Jurkat, Clone E6-1 (cell line): ENCODE measurements at regions not wholly inside any gene's neighbourhood (a gene's known extent, or its start where the extent isn't known, plus 50 kb on each side); places are given as distances from the start of the nearest gene placed in this dataset.
"Not testable (repeated sequence)": the region's sequence is repeated elsewhere in the genome, so short reads cannot be mapped to it uniquely, and the experiment has no call there.

Source experiments
- DNase-seq: peaks from one replicate; pipeline ENCODE4 v3.0.0-alpha.2; 2011; ENCODE audit warnings: low read depth, low spot score
- H3K4me3 ChIP-seq: 2 replicates; pipeline ENCODE4 v1.5.1; 2011; ENCODE audit warnings: mild to moderate bottlenecking, low read length, control low read depth, moderate library complexity

DNA sequence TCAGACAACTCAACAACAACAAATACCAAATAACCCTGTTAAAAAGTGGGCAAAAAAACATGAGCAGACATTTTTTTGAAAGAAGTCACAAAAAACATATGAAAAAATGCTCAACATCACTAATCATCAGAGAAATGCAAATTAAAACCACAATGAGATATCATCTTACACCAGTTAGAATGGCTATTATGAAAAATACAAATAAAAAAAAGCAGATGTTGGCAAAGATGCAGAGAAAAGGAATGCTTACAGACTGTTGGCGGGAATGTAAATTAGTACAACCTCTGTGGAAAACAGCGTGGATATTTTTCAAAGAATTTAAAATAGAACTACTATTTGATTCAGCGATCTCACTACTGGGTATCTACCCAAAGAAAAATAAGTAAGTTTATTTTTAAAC is 114.0 kb downstream of the SLC38A4 start:
- no peak for DNase-seq
- H3K4me3 ChIP-seq: no peak overlapping the region

DNA sequence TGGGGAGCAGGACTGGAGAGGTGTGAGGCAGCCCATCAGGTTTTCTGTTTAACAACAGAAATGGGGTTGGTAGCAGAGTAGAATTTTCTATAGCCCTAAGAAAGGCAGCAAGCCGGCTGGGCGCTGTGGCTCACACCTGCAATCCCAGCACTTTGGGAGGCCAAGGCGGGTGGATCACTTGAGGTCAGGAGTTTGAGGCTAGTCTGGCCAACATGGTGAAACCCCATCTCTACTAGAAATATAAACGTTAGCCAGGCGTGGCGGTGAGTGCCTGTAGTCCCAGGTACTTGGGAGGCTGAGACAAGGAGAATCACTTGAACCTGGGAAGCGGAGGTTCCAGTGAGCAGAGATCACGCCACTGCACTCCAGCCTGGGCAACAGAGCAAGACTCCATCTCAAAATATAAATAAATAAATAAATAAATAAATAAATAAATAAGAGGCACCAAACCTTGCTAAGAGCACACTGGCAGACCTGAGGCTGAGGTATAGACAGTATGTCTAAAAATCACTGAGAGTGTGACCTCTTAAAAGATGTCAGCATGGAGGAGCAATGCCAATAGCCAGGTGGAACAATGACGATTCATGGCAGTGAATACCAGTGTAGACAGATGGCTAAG is 115.6 kb downstream of the SLC38A4 start:
- no peak overlapping the region for H3K4me3 ChIP-seq
- DNase-seq: no peak

DNA sequence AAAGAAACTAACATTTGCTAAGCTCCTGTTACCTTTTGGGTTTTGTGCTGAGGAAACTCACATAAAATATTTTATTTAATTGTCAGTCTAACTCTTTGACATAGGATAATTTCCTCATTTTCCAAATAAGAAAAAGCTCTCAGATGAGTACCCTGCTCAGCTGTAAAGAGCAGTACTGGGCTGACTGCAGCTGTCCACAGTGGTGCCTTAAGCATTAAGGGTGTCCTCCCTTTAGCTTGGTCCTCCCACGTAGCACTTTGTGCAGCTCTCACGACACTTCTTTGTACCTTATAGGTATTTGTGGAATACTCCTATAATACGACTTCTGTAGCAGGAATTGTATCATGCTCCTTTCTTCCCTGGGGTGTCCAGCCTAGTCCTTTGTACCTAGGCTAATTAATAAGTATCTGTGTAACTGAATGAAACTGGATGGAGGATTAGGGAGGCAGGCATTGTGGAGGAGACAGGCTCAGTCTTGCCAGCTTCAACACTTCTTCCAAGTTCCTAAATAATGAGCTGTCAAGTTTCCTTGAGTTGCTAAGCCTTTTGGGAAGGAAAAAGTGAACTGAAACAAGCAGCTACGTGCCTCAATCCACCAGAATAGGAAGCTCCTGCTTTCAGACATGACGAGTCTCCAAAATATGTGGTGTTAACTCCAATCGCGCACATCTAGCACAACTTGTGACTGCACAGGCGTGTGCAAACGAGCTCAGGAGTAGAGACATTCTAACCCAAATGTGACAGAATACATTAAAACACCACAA is 123.0 kb downstream of the SLC38A4 start:
- DNase-seq: no peak
- H3K4me3 ChIP-seq: no peak overlapping the region

DNA sequence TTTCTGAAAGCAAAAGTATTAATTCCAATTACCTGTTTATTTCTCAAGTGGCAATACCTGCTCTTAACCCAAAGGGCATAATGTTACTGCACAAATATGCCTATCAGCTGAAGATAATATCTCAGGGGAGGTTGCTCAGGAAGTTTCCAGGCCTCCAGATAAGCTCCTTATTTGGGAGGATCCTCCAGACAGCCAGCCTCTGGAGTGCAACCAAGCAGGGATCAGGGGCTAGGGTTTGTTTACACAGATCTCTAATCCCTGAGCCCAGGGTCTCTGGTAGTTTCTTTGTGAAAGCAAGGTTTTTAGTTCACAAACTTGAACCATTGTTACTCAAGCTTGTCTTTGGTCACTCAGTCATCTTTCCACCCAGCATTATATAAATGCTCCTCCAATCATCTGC is 124.4 kb downstream of the SLC38A4 start:
- no peak for DNase-seq
- H3K4me3 ChIP-seq: no peak overlapping the region

DNA sequence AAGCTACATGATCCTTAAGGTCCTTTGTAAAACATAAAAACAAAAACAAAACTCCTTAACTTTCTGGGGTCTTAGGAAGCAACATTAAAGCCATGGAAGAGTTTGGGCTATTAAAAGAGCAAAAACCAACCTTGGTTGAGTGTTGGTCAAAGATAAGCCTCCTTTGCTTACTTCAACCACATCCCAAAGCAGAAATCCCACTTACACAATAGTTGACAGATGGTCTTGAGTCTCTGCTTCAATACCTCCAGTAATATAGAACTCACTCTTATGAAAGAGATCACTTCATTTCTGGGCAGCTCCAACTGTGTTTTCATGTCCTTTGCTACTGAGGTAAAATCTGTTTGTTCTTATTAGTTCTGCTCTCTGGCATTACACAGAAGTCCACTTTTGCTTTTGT is 125.8 kb downstream of the SLC38A4 start:
- no peak for DNase-seq
- no peak overlapping the region for H3K4me3 ChIP-seq

DNA sequence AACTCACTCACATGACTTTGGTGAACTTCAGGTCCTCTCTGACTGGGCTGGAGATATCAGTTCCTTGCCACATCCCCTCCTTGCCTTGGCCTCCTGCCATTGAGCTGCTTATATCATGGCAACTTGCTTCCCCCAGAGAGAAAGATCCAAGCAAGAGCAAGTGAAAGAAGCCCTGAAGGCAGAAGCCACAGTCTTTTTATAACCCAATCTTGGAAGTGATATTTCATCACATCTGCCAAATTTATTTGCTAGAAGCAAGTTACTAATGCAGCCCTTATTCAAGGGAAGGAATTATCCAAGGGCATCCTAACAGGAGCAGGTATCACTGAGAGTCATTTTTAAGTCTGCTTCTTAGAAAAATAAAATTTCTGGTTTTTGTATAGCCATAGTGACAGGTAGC is 127.8 kb downstream of the SLC38A4 start:
- H3K4me3 ChIP-seq: no peak overlapping the region
- DNase-seq: no peak

DNA sequence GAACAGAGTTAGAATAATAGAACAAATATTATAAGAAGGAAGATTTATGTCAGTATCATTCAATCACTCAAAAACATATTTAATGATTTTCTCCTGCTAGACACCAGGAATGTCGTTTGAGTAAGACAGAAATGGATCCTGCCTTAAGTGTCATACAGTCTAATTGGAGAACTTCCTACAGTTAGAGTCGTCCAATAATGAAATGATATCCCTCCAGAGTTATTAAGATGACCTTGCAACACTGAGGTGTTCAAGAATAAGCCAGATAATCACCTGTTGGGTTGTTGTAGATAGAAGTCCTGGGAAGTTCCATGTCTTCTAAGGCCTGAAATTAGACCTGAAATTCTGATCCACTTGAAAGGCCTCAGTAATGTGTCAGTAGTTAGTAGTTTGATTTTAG is 132.3 kb downstream of the SLC38A4 start:
- DNase-seq: no peak
- no peak overlapping the region for H3K4me3 ChIP-seq

DNA sequence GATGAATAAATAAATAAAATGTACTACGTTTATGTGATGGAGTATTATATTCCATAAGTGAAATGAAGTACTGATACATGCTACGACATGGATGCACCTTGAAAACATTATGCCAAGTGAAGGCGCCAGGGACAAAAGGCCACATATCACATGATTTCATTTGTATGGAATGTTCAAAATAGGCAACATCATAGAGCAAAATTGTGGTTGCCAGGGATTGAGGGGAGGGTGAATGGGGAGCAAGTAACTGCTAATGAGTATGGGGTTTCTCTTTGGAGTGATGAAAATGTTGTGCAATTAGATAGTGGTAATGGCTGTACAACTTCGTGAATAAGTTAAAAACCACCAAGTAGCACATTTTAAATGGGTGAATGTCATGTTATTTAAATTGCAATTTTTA is 132.8 kb downstream of the SLC38A4 start:
- DNase-seq: no peak
- no peak overlapping the region for H3K4me3 ChIP-seq

DNA sequence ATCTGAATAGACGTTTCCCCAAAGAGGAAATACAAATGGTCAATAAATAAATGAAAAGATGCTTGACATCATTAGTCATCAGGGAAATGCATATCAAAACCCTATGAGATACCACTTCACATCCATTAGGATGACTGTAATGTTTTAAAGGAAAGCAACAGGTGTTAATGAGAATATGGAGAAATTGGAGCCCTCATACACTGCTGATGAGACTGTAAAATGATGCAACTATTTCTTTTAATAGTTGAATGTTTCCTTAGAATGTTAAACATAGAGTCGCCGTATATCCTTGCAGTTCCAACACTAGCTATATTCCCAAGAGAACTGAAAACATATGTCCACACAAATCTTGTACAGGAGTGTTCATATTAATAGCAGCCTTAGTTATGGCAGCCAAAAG is 133.2 kb downstream of the SLC38A4 start:
- DNase-seq: no peak
- H3K4me3 ChIP-seq: no peak overlapping the region

DNA sequence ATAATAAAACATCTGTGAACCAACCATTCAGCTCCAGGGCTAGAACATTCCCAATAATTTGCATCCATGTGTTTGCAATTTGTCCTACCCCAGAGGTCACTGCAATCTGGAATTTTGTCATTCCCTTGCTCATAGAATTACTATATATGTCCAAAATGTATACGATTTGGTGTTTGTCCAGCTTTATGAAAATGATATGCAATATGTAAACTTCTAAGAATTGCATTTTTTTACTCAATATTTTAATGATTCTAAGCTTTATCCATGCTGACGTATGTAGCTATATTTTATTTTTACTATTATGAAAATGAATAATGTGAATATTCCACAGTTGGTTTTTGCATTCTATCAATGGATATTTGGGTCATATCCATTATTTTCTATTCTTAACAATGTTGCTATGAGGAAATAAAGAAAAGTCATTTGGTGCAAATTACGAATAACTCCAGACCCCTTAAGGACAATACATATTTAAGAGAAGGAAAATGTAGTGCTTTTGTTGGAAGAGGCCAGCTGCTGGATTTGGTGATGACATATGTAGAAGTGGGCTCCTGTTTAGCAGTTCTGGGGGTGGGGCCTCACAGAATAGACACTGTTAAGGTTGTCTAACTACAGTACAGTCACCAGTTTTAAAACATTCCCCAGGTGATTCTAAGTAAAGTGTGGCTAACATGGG is 139.4 kb downstream of the SLC38A4 start:
- DNase-seq: no peak
- no peak overlapping the region for H3K4me3 ChIP-seq

DNA sequence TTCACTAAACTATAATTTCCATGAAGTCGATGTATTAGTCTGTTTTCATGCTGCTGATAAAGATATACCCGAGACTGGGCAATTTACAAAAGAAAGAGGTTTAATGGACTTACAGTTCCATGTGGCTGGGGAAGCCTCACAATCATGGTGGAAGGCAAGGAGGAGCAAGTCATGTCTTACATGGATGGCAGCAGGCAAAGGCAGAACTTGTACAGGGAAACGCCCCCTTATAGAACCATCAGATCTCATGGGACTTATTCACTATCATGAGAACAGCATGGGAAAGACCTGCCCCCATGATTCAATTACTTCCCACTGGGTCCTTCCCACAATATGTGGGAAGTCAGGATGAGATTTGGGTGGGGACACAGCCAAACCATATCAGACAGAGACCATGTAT is 141.6 kb downstream of the SLC38A4 start:
- not testable (repeated sequence) for H3K4me3 ChIP-seq, DNase-seq

DNA sequence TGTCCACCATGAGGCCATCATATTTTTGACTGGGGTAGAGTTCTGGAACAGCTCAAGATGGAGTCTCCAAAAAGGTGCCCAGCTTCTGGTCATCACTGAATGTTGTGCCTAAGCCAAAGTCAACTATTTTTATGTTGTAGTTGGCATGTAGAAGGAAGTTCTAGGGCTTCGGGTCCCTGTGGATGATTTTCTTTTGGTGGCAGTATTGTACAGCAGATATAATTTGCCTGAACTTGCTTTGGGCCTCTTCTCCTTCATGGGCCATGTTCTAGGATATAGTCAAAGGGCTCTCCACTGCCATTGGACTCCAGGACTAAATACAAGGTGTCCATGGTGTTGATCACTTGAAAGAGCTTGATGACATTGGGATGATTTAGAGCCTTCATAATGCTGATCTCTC is 143.6 kb downstream of the SLC38A4 start:
- no peak overlapping the region for H3K4me3 ChIP-seq
- DNase-seq: no peak

DNA sequence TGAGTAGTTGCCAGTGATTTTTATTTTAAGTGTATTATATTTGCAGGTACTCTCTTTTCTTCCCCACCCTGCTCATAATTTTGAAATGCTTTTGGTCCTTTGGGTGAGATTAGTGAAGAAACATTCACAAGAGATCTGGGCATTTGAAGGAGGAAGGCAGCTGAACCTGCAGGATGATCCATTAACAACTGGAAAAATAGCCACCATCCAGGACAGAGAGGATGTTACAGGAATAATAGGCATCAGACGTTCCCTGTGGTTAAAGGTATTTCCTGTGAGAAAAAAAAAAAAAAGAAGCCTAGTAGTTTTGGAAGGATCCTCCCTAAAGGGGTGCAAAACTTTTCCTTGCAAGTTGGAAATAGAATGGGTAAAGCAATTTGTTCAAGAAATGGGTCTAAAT is 145.3 kb downstream of the SLC38A4 start:
- H3K4me3 ChIP-seq: no peak overlapping the region
- no peak for DNase-seq

DNA sequence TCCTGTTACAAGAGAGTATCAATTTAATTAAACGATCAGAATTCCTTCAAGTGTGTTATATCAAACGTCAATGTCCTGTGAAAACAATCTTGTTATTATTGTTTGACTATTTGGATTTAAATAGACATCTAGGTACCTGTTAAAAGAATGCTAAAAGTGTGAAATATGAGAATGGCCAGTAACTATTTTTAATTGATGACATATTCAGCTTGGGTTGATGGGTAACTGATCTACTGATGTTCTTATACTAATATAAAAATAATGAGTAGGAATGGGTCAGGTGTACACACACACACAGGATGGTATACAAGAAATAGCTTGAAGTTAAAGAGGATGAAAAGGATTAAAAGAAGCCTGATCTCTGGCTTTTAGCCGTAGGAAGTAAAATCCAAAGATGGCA is 146.0 kb downstream of the SLC38A4 start:
- H3K4me3 ChIP-seq: no peak overlapping the region
- DNase-seq: no peak

DNA sequence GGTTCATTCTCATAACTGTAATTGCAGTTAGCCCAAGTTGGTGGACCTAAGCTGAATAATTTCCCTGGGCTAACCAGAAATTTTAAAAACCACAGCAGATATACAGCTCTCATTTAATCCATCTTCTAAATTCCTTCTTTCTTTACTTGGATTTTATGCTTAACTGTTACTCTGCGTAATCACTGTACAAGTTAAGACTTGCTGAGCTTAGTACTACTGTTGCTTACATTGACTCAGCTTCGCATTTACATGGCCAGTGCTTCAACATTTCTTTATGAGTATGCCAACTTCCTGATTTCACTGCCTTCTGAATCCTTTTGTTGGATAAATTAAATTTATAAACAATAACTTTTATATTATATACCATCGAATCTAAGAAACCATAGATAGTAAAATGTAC is 147.4 kb downstream of the SLC38A4 start:
- no peak for DNase-seq

DNA sequence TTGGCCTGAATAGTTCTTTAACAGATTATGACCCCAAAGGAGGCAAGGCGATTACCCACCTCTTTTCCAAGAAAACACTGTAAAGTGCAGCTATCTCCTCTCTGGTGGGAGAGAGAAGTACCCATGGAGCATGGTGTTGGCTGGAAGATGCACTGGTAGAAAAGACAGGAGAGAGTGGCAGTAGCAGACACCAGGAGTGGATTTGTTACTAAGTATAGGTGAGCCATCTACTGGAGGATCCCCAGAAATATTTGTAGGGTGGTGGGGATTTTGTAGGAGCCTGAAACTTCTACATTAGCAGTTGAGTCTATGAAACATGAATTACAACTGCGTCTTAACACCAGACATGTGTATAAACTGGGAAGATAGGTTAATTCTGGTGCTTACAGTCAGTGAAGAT is 148.0 kb downstream of the SLC38A4 start:
- H3K4me3 ChIP-seq: no peak overlapping the region
- DNase-seq: peak; percentile 35

More for the DNA sequence above, 147.4 kb downstream of the SLC38A4 start:
- no peak overlapping the region for H3K4me3 ChIP-seq

DNA sequence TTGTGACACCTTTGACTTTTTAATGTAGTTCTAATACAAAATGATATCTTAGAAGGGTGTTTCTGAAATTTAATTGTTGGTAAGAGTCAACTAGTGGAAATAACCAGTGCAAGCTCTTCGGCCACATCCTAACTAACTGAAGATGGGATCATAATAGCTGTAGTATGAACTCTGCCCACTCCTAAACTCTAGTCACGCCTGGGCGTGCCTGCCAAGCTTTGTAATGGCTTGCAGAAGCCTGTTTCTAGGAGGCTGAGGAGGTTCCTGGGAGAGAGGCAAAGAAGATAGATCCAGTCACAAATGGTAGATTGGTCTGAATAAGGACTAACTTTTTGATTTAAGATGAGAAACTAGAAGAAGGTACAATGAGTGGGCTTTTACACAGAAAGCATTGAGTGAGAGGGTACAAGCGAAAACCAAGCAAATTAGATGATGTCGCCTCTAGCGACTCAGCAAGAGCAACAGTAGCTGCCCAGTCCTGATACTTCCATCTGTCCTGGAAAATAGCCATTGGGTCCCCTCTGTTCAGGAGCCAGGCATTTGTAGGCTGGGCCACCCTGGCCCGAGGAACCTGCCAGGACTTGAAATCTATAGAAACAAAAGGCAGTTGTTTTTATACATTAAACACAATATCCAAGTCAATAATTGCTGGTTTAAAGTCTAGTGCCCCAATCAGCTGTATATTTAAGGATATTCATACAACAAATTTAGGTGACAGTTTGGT is 148.8 kb downstream of the SLC38A4 start:
- DNase-seq: no peak
- no peak overlapping the region for H3K4me3 ChIP-seq

DNA sequence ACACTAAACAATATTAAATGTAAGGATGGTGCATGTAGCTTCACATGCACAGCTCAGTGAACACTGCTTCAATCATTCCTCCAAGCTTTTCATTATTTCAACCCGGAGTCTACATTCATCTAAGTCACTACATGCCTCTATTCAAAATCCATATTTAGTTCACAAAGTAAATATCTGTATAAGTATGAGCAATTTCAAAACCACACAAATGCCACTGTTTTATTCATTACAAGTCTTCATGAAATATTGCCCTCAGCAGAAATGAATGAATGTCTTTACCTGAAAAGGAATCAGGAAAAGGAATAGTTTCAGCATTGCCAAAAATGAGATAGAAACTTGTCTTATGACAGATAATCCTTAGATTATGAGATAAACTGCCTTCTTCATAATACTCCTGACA is 149.4 kb downstream of the SLC38A4 start:
- H3K4me3 ChIP-seq: no peak overlapping the region
- DNase-seq: no peak

DNA sequence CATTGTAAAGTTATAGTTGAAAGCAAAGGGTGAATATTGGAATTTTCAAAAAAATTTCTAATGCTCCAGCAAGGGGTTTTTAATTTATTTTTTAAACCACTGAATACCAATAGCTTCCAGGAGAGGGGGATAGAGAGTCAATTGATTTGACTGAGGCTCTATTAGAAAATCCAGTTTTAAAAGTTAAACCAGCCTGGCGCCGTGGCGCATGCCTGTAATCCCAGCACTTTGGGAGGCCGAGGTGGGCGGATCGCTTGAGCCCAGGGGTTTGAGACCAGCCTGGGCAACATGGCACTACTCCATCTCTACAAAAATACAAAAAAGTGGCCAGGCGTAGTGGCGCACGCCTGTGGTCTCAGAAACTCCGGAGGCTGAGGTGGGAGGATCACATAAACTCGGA is 150.1 kb downstream of the SLC38A4 start:
- DNase-seq: no peak

DNA sequence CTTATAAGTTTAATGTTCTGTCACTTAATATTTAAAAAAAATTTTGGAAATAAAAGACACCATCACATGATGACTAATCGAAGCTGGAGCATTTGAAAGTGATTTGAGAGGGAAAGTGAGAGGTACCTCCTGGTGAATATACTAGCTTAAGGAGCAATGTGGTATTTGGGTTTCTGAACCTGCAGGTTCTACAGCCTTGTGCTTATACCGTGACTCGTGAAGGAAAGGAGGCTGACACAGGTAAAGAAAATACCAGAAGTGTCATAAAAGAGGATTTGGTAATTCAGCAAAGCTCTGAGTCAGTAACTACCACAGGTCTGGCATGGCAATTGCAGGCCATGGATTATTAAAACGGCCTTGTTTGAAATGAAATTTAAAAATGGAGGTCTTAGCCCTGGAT is 151.0 kb downstream of the SLC38A4 start:
- DNase-seq: no peak
- no peak overlapping the region for H3K4me3 ChIP-seq

More for the DNA sequence above, 150.1 kb downstream of the SLC38A4 start:
- H3K4me3 ChIP-seq: no peak overlapping the region
